ENCODE measurements at regions not wholly inside any gene's neighbourhood (a gene's known extent, or its start where the extent isn't known, plus 50 kb on each side); places are given as distances from the start of the nearest gene placed in this dataset.

DNA sequence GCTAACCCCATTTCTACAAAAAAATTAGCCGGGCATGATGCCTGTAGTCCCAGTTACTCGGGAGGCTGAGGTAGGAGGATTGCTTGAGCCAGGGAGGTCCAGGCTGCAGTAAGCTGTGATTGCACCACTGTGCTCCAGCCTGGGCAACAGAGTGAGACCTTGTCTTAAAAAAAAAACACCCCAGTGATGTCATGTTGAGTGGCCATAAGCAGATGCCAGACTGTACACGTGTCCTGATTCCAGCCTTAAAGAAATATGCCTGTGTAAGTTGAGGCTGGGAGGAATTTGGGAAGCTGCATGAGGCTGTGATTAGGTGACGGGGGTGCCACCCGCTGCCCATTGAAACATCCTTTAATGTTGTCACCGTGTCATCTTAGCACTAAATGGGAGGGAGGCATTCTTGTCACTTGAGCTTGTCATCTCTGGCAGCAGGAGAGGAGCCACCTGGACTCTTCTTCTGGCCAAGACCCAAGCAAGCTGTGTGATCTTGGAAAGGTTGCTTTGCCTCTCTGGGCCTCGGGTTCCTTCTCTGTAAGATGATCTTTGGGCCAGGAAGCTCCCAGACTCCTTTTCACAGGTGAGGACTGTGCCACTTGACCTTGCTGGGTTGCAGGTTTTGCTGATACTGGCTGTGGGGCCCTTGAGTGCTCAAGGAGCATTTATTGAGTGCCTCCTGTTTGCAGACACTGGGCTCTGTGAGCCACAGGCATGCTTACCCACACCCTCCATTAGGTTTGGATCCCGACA, 98.3 kb upstream of the CIBAR2 start:
- no TSS peak for BruUV-seq (replicated peaks)
- peak overlapping the region; percentile 5; the same call in 1 of the 2 replicates for H3K9ac ChIP-seq (ENCODE audit: low read depth, low read length)
- dilution Hi-C loops (cut with HindIII; ENCODE audit: low sequenced_read_pairs, unreplicated experiment), result no loop called here
- TF ChIP-seq MAFK (IDR thresholded peaks at IDR 0.05; ENCODE audit: low read depth, low read length) (no peak), BHLHE40 (IDR thresholded peaks at IDR 0.05; ENCODE audit: low read depth, low read length) (0 out of 2 replicates have a peak, but pooled peaks have one; percentile 17), MAZ (IDR thresholded peaks at IDR 0.05; ENCODE audit: borderline replicate concordance, low read depth, low read length) (no peak), CHD1 (IDR thresholded peaks at IDR 0.05; ENCODE audit: low read depth, low read length) (no peak), SMC3 (IDR thresholded peaks at IDR 0.05; ENCODE audit: low read depth, low read length) (no peak), NFE2L2 (IDR thresholded peaks at IDR 0.05; ENCODE audit: low read depth, low read length) (no peak), RAD21 (IDR thresholded peaks at IDR 0.05; ENCODE audit: low read length) (no peak), FOS (IDR thresholded peaks at IDR 0.05; ENCODE audit: low read depth, low read length) (peak; percentile 53; the same call in 1 of the 2 replicates), POLR2A (IDR thresholded peaks at IDR 0.05; ENCODE audit: low read depth, low read length) (no peak), MXI1 (IDR thresholded peaks at IDR 0.05; ENCODE audit: borderline replicate concordance, low read depth, low read length) (peak; percentile 48; the same call in 1 of the 2 replicates), CEBPB (IDR thresholded peaks at IDR 0.05; ENCODE audit: low read depth, low read length) (peak; percentile 93), RFX5 (IDR thresholded peaks at IDR 0.05; ENCODE audit: low read depth, low read length) (no peak)
- TF ChIP-seq, protein P1, sequence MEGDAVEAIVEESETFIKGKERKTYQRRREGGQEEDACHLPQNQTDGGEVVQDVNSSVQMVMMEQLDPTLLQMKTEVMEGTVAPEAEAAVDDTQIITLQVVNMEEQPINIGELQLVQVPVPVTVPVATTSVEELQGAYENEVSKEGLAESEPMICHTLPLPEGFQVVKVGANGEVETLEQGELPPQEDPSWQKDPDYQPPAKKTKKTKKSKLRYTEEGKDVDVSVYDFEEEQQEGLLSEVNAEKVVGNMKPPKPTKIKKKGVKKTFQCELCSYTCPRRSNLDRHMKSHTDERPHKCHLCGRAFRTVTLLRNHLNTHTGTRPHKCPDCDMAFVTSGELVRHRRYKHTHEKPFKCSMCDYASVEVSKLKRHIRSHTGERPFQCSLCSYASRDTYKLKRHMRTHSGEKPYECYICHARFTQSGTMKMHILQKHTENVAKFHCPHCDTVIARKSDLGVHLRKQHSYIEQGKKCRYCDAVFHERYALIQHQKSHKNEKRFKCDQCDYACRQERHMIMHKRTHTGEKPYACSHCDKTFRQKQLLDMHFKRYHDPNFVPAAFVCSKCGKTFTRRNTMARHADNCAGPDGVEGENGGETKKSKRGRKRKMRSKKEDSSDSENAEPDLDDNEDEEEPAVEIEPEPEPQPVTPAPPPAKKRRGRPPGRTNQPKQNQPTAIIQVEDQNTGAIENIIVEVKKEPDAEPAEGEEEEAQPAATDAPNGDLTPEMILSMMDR (conservative IDR thresholded peaks at IDR 0.05; ENCODE audit: low read depth, low read length), result no peak
- TF ChIP-seq, protein P2, sequence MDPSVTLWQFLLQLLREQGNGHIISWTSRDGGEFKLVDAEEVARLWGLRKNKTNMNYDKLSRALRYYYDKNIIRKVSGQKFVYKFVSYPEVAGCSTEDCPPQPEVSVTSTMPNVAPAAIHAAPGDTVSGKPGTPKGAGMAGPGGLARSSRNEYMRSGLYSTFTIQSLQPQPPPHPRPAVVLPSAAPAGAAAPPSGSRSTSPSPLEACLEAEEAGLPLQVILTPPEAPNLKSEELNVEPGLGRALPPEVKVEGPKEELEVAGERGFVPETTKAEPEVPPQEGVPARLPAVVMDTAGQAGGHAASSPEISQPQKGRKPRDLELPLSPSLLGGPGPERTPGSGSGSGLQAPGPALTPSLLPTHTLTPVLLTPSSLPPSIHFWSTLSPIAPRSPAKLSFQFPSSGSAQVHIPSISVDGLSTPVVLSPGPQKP (IDR thresholded peaks at IDR 0.05; ENCODE audit: borderline replicate concordance, low read depth, low read length), result no peak

More for the DNA sequence above, 98.3 kb upstream of the CIBAR2 start:
- peak overlapping the region; percentile 79 for H2BK5ac ChIP-seq (ENCODE audit: low read depth, low read length, poor library complexity, severe bottlenecking)
- H2AFZ ChIP-seq (replicated peaks; ENCODE audit: low read length, poor library complexity), result peak overlapping the region; percentile 3
- peak overlapping the region; percentile 94 for H2AK9ac ChIP-seq (replicated peaks; ENCODE audit: low read depth, low read length, poor library complexity)
- H3K4me3 ChIP-seq (ENCODE audit: insufficient read depth, low read depth, low read length), result no peak overlapping the region
- intact Hi-C loops (cut with micrococcal nuclease) (no loop called here), in situ Hi-C loops (cut with MboI; ENCODE audit: low sequenced_read_pairs) (no loop called here)
- H2AK5ac ChIP-seq (ENCODE audit: low read depth, low read length), result peak overlapping the region; percentile 99
- H3K14ac ChIP-seq (replicated peaks; ENCODE audit: low read depth, low read length), result peak overlapping the region; percentile 80
- H2BK15ac ChIP-seq (ENCODE audit: low read depth, low read length), result peak overlapping the region; percentile 96; the same call in 2 of the 3 replicates
- no peaks in the 10 kb centered on the region for H3K27me3 ChIP-seq (ENCODE audit: control insufficient read depth, insufficient read depth, low read length)
- H3K79me1 ChIP-seq (ENCODE audit: low read depth in 1 of 2, low read length in 2 of 2), result peaks cover 36 to 94% of the 10 kb centered on the region in 2 experiments
- peak overlapping the region; percentile 11; the same call in 1 of the 2 replicates for H3K56ac ChIP-seq (ENCODE audit: extremely low read depth, insufficient read depth, low read length)
- H2BK120ac ChIP-seq (ENCODE audit: low read depth, low read length), result peak overlapping the region; percentile 82
- H3K9me1 ChIP-seq (ENCODE audit: insufficient read depth, low read length), result peaks cover 26% of the 10 kb centered on the region
- H3K9me3 ChIP-seq (ENCODE audit: control insufficient read depth, insufficient read depth, low read length), result no peaks in the 10 kb centered on the region
- peaks cover 29% of the 10 kb centered on the region for H4K20me1 ChIP-seq (ENCODE audit: insufficient read depth, low read length)
- no peaks in the 10 kb centered on the region for H3K36me3 ChIP-seq (ENCODE audit: control insufficient read depth, insufficient read depth, low read length)
- 20% methylated on average over 2 of the region's 8 CpGs; no CpG with 5 or more reads in 1 of the 2 experiments for WGBS, 2 experiments (ENCODE audit: extremely low coverage in 2 of 2, insufficient read length in 1 of 2)
- peak overlapping the region; percentile 46 to 87 for H4K8ac ChIP-seq (ENCODE audit: low read depth in 2 of 2, low read length in 2 of 2)
- peak overlapping the region; percentile 96 for H3K4ac ChIP-seq (ENCODE audit: low read depth, low read length)
- H3K27ac ChIP-seq (ENCODE audit: insufficient read depth, low read length), result peak overlapping the region; percentile 21
- H4K91ac ChIP-seq (ENCODE audit: insufficient read depth, low read depth, low read length), result peak overlapping the region; percentile 98
- ATAC-seq (ENCODE audit: low read depth) (peak; percentile 7; the same call in 1 of the 2 replicates), DNase-seq (peak; percentile 92)
- ChIA-PET CTCF (interaction anchor here (0.8 to 1.0 kb wide), 3 partner anchors 12 to 111 kb away, joined by 3 to 4 read pairs (median 4); no protein-coding TSS in a partner anchor), POLR2A (ENCODE audit: unreplicated experiment) (interaction anchor here (0.6 kb wide), 1 partner anchor 41 kb away, joined by 3 read pairs; no protein-coding TSS in a partner anchor)
- peaks cover 52% of the 10 kb centered on the region for H3K4me1 ChIP-seq (ENCODE audit: control insufficient read depth, insufficient read depth, low read length)
- peak overlapping the region; percentile 45 for H3K18ac ChIP-seq (ENCODE audit: low read depth, low read length)
- peak overlapping the region; percentile 36; the same call in 1 of the 2 replicates for H4K5ac ChIP-seq (ENCODE audit: low read depth, low read length)
- H2BK20ac ChIP-seq (ENCODE audit: low read depth, low read length), result peak overlapping the region; percentile 95
- H3K23ac ChIP-seq (ENCODE audit: low read depth, low read length), result peak overlapping the region; percentile 73; the same call in 1 of the 2 replicates
- H3K4me2 ChIP-seq (ENCODE audit: low read depth, low read length), result no peak overlapping the region

Measured in IMR-90 (cell line).